Hepatocyte (in vitro differentiated cells): ENCODE measurements at regions not wholly inside any gene's neighbourhood (a gene's known extent, or its start where the extent isn't known, plus 50 kb on each side); places are given as distances from the start of the nearest gene placed in this dataset.

ENCODE experiments used
- DNase-seq: peaks from one replicate; pipeline ENCODE4 v3.0.0-alpha.2; 2016; ENCODE audit warnings: low spot score
- H2AFZ ChIP-seq: fragments of 200-600 bp; sonication (generic); 2 replicates; pipeline ENCODE4 v1.6.0; 2016; ENCODE audit warnings: antibody characterized with exemption, mild to moderate bottlenecking
- H3K27ac ChIP-seq: fragments of 200-600 bp; sonication (generic); 2 replicates; pipeline ENCODE4 v1.5.1; 2016; ENCODE audit warnings: mild to moderate bottlenecking
- H3K27me3 ChIP-seq: fragments of 200-600 bp; sonication (generic); 2 replicates; pipeline ENCODE4 v1.6.1; 2016
- H3K36me3 ChIP-seq: fragments of 200-600 bp; sonication (generic); replicated peaks from 2 replicates; pipeline ENCODE4 v1.5.1; 2016; ENCODE audit warnings: low read depth; ENCODE audit not compliant: insufficient read depth
- H3K4me1 ChIP-seq: fragments of 200-600 bp; sonication (generic); 2 replicates; pipeline ENCODE4 v1.5.1; 2016; ENCODE audit warnings: mild to moderate bottlenecking, moderate library complexity; ENCODE audit not compliant: insufficient read depth
- H3K4me2 ChIP-seq: fragments of 200-600 bp; sonication (generic); 2 replicates; pipeline ENCODE4 v1.6.0; 2016
- H3K4me3 ChIP-seq: fragments of 200-600 bp; sonication (generic); 2 replicates; pipeline ENCODE4 v1.5.1; 2016; ENCODE audit warnings: mild to moderate bottlenecking
- H3K79me2 ChIP-seq: fragments of 200-600 bp; sonication (generic); 2 replicates; pipeline ENCODE4 v1.6.0; 2017; ENCODE audit warnings: mild to moderate bottlenecking
- H3K9me2 ChIP-seq: fragments of 200-600 bp; sonication (generic); replicated peaks from 2 replicates; pipeline ENCODE4 v1.6.0; 2017; ENCODE audit warnings: mild to moderate bottlenecking; ENCODE audit not compliant: insufficient read depth
- H3K9me3 ChIP-seq: fragments of 200-600 bp; sonication (generic); 2 replicates; pipeline ENCODE4 v1.5.1; 2016; ENCODE audit warnings: low read depth, mild to moderate bottlenecking
- H4K20me1 ChIP-seq: fragments of 200-600 bp; sonication (generic); 2 replicates; pipeline ENCODE4 v1.6.0; 2016; ENCODE audit warnings: mild to moderate bottlenecking; ENCODE audit not compliant: insufficient read depth, poor library complexity, severe bottlenecking
- EZH2 ChIP-seq: fragments of 200-600 bp; sonication (generic); IDR thresholded peaks from 2 replicates; pipeline ENCODE4 v1.6.1; 2016; ENCODE audit warnings: antibody characterized with exemption, mild to moderate bottlenecking, borderline replicate concordance
- EZH2phosphoT487 ChIP-seq: fragments of 200-600 bp; sonication (generic); IDR thresholded peaks from one replicate; pipeline ENCODE4 v1.6.1; 2018; ENCODE audit warnings: antibody characterized with exemption, mild to moderate bottlenecking, low read depth, moderate library complexity; ENCODE audit not compliant: unreplicated experiment, severe bottlenecking
- WGBS: methylation state at CpG from one replicate; pipeline ENCODE4 v1.1.6; 2016; ENCODE audit warnings: low lambda C conversion rate; ENCODE audit errors: missing lambda C conversion rate; 5-methylcytosine and 5-hydroxymethylcytosine counted together
- TF ChIP-seq, protein P1 (sequence below): fragments of 200-600 bp; sonication (generic); IDR thresholded peaks from 2 replicates; pipeline ENCODE4 v1.5.1; 2016; ENCODE audit warnings: antibody characterized with exemption, mild to moderate bottlenecking; ENCODE audit not compliant: poor library complexity

- Histone ChIP-seq H3K36me3 (no peaks in the 10 kb centered on the region), H3K4me1 (no peaks in the 10 kb centered on the region), H3K4me2 (no peak overlapping the region), H3K9me3 (no peaks in the 10 kb centered on the region), H2AFZ (no peak overlapping the region), H3K79me2 (no peaks in the 10 kb centered on the region), H3K9me2 (no peaks in the 10 kb centered on the region), H3K27ac (no peak overlapping the region), H3K4me3 (no peak overlapping the region), H4K20me1 (no peaks in the 10 kb centered on the region), H3K27me3 (no peaks in the 10 kb centered on the region)
- WGBS, result 96% methylated on average over 1 of the region's 1 CpG
- DNase-seq, result no peak
- TF ChIP-seq EZH2 (no peak), EZH2phosphoT487 (no peak)
- TF ChIP-seq, protein P1, sequence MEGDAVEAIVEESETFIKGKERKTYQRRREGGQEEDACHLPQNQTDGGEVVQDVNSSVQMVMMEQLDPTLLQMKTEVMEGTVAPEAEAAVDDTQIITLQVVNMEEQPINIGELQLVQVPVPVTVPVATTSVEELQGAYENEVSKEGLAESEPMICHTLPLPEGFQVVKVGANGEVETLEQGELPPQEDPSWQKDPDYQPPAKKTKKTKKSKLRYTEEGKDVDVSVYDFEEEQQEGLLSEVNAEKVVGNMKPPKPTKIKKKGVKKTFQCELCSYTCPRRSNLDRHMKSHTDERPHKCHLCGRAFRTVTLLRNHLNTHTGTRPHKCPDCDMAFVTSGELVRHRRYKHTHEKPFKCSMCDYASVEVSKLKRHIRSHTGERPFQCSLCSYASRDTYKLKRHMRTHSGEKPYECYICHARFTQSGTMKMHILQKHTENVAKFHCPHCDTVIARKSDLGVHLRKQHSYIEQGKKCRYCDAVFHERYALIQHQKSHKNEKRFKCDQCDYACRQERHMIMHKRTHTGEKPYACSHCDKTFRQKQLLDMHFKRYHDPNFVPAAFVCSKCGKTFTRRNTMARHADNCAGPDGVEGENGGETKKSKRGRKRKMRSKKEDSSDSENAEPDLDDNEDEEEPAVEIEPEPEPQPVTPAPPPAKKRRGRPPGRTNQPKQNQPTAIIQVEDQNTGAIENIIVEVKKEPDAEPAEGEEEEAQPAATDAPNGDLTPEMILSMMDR, result no peak
These were observed 342.8 kb upstream of the MTNR1B start for GRCh38 chr11:92626624-92627023.

GRCh38 chr11:92627615-92628256 lies 341.7 kb upstream of the MTNR1B start:
- Histone ChIP-seq H3K4me3 (no peak overlapping the region), H3K9me2 (no peaks in the 10 kb centered on the region), H3K36me3 (no peaks in the 10 kb centered on the region), H3K27me3 (no peaks in the 10 kb centered on the region), H3K79me2 (no peaks in the 10 kb centered on the region), H3K27ac (no peak overlapping the region), H3K9me3 (no peaks in the 10 kb centered on the region), H3K4me1 (peaks cover under 1% of the 10 kb centered on the region), H2AFZ (no peak overlapping the region), H3K4me2 (no peak overlapping the region), H4K20me1 (no peaks in the 10 kb centered on the region)
- 88% methylated on average over 7 of the region's 7 CpGs for WGBS
- DNase-seq, result no peak
- TF ChIP-seq EZH2phosphoT487 (no peak), EZH2 (no peak)
- TF ChIP-seq, protein P1, result no peak

DNA sequence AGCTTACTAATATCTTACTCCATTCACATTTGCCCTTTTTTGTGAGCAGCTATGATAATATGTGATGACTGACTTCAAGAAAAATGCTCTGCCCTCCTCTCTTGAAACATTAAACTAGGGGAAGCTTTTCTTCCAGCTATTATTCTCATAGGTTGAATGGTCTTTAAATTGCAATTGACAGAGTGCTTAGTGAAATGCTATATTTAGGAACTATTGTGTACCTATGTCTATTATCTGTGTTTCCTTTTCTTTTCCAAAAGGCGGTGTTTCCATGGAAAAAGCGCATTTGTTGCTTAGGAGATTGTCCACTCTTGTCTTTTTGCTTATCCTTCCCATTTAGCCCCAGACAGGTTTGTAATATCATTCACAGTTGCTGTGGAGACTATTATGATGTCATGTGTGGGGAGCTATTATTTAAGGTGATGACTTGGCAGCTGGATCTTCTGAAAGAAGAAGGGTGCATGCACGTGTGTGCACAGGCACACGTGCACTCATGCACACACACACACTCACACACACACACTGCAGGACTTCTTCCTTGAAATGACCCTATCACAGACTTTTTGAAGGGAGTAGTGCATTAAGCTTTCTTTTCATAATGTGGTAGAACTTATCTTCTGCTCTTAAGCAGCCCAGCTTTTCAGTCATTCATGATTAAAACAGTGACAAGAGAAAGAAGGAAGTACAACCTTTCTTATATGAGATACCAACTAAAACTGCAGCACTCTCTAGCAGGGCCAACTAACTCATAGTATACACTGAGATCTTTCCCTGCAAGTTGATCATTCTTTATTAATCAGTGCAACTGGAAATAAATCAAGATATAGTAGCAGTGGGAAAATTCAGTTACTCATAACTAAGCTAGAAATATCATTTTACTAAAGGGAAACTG lies 340.8 kb upstream of the MTNR1B start:
- H3K4me2 ChIP-seq, result no peak overlapping the region

More for the DNA sequence above, 340.8 kb upstream of the MTNR1B start:
- Histone ChIP-seq H3K4me3 (no peak overlapping the region), H3K4me1 (peaks cover 3% of the 10 kb centered on the region), H3K36me3 (no peaks in the 10 kb centered on the region), H3K9me3 (no peaks in the 10 kb centered on the region), H3K27ac (no peak overlapping the region), H3K9me2 (no peaks in the 10 kb centered on the region), H2AFZ (no peak overlapping the region), H3K27me3 (no peaks in the 10 kb centered on the region), H4K20me1 (no peaks in the 10 kb centered on the region), H3K79me2 (no peaks in the 10 kb centered on the region)
- TF ChIP-seq EZH2 (no peak), EZH2phosphoT487 (no peak)
- TF ChIP-seq, protein P1, result no peak
- 87% methylated on average over 4 of the region's 4 CpGs for WGBS
- no peak for DNase-seq
